ENCODE measurements at regions not wholly inside any gene's neighbourhood (a gene's known extent, or its start where the extent isn't known, plus 50 kb on each side); places are given as distances from the start of the nearest gene placed in this dataset.

DNA sequence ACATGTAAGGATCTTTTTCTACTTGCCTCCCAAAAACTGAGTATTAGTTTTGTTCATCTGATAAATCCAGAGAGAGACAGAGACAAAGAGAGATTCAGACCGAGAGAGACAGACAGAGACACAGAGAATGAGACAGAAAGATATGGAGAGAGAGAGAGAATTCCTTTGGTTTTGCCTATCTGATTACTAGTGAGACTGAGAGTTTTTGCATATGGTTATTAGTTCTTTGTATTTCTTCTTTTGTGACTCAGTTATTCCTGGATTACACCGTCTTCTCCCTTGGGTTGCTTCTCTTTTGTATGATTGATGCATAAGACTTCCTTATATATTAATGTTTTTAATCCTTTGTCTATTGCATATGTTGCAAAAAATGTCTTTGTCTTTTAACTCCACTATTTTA lies 91.2 kb upstream of the SPATA31C2 start:
- Histone ChIP-seq H3K36me3 (ENCODE audit: control insufficient read depth, insufficient read depth, low read length) (no peaks in the 10 kb centered on the region), H3K4me3 (replicated peaks; ENCODE audit: low read depth, low read length) (no peak overlapping the region), H3K27me3 (replicated peaks; ENCODE audit: control insufficient read depth, insufficient read depth, low read length) (no peaks in the 10 kb centered on the region)
- DNase-seq (ENCODE audit: extremely low read depth, insufficient read length), result no peak
- TF ChIP-seq, protein P1, sequence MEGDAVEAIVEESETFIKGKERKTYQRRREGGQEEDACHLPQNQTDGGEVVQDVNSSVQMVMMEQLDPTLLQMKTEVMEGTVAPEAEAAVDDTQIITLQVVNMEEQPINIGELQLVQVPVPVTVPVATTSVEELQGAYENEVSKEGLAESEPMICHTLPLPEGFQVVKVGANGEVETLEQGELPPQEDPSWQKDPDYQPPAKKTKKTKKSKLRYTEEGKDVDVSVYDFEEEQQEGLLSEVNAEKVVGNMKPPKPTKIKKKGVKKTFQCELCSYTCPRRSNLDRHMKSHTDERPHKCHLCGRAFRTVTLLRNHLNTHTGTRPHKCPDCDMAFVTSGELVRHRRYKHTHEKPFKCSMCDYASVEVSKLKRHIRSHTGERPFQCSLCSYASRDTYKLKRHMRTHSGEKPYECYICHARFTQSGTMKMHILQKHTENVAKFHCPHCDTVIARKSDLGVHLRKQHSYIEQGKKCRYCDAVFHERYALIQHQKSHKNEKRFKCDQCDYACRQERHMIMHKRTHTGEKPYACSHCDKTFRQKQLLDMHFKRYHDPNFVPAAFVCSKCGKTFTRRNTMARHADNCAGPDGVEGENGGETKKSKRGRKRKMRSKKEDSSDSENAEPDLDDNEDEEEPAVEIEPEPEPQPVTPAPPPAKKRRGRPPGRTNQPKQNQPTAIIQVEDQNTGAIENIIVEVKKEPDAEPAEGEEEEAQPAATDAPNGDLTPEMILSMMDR (IDR thresholded peaks at IDR 0.05; ENCODE audit: insufficient read depth, low read length, poor library complexity, severe bottlenecking), result no peak

DNA sequence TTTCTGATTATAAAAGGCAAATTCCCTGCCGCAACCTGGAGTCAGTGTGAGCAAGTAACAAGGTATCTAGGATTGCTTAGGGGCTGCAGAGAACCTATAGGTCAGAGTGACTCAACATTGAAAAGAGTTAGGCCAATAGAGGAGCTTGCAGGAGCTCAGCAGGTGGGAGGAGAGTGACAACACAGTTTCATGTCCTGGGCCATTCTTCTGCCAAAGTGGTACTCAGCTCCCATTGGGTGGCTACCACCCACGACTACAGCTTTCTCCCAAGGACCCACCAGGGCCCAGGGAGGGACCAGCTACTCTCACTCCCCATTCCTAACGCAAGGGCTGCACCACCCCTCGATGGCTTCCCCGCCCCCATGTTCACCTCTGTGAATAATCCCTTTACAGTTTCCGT lies 86.7 kb upstream of the SPATA31C2 start:
- Histone ChIP-seq H3K27me3 (replicated peaks; ENCODE audit: control insufficient read depth, insufficient read depth, low read length) (no peaks in the 10 kb centered on the region), H3K36me3 (ENCODE audit: control insufficient read depth, insufficient read depth, low read length) (no peaks in the 10 kb centered on the region), H3K4me3 (replicated peaks; ENCODE audit: low read depth, low read length) (no peak overlapping the region)
- no peak for DNase-seq (ENCODE audit: extremely low read depth, insufficient read length)
- TF ChIP-seq, protein P1 (IDR thresholded peaks at IDR 0.05; ENCODE audit: insufficient read depth, low read length, poor library complexity, severe bottlenecking), result no peak

DNA sequence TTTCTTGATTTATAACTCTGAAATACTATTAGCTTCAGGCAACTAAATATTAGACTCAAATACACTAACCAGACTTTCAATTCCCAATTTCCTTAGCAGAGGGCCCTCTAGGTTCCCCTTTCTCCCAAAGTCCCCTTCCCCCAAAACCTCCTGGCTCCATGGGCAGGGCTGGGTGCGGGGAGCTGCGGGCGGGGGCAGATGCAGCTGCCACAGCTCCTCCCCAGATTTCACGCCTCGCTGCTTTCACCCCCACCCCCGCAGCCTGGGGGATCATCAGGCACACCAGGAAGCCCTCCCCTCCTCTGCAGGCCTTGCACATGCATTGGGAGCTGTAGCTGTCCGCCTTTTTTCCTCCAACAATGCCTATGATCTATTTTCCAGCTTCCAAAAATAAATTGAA lies 82.8 kb upstream of the SPATA31C2 start:
- TF ChIP-seq, protein P1 (IDR thresholded peaks at IDR 0.05; ENCODE audit: insufficient read depth, low read length, poor library complexity, severe bottlenecking), result no peak
- Histone ChIP-seq H3K36me3 (ENCODE audit: control insufficient read depth, insufficient read depth, low read length) (no peaks in the 10 kb centered on the region), H3K4me3 (replicated peaks; ENCODE audit: low read depth, low read length) (no peak overlapping the region), H3K27me3 (replicated peaks; ENCODE audit: control insufficient read depth, insufficient read depth, low read length) (no peaks in the 10 kb centered on the region)
- no peak for DNase-seq (ENCODE audit: extremely low read depth, insufficient read length)

DNA sequence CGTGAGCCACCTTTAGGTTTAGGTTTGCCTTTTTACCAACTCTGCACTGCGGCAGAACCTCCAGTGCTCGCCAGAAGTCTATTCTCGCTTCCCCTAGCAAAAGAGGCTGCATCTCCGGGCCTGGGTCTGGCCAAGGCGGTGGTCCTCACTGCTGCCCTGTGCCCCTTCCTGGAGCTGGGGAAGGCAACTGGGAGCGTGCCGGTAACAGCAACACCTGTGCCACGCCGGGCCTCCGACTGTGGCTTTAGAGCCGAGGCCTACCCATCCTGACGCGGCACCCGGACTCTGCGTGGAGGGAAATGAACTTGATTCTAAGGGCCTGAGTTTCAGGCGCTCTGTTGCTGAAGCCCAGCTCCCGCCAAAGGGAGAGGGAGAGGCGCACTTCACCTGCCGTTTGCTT lies 82.4 kb upstream of the SPATA31C2 start:
- H3K4me3 ChIP-seq (replicated peaks; ENCODE audit: low read depth, low read length), result no peak overlapping the region
- H3K36me3 ChIP-seq (ENCODE audit: control insufficient read depth, insufficient read depth, low read length), result no peaks in the 10 kb centered on the region
- no peak for DNase-seq (ENCODE audit: extremely low read depth, insufficient read length)
- TF ChIP-seq, protein P1 (IDR thresholded peaks at IDR 0.05; ENCODE audit: insufficient read depth, low read length, poor library complexity, severe bottlenecking), result no peak
- no peaks in the 10 kb centered on the region for H3K27me3 ChIP-seq (replicated peaks; ENCODE audit: control insufficient read depth, insufficient read depth, low read length)

DNA sequence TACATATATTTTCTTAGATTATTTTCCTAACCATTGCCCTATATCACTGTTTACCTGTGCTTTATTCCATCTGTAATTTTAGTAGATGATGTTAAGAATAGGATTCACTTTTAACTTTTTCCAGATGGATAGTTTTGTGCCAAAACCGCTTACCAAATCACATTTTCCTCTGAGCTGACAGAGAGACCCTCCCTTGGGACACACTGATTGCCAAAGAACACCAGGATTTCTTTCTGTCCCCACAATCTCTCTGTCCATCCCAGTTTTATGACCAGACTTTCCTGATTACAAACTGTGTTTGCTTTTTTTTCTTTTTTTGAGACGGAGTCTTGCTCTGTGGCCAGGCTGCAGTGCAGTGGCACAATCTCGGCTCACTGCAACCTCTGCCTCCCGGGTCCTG lies 81.3 kb upstream of the SPATA31C2 start:
- H3K4me3 ChIP-seq (replicated peaks; ENCODE audit: low read depth, low read length), result no peak overlapping the region
- no peak for DNase-seq (ENCODE audit: extremely low read depth, insufficient read length)
- no peaks in the 10 kb centered on the region for H3K36me3 ChIP-seq (ENCODE audit: control insufficient read depth, insufficient read depth, low read length)
- H3K27me3 ChIP-seq (replicated peaks; ENCODE audit: control insufficient read depth, insufficient read depth, low read length), result no peaks in the 10 kb centered on the region
- TF ChIP-seq, protein P1 (IDR thresholded peaks at IDR 0.05; ENCODE audit: insufficient read depth, low read length, poor library complexity, severe bottlenecking), result no peak

DNA sequence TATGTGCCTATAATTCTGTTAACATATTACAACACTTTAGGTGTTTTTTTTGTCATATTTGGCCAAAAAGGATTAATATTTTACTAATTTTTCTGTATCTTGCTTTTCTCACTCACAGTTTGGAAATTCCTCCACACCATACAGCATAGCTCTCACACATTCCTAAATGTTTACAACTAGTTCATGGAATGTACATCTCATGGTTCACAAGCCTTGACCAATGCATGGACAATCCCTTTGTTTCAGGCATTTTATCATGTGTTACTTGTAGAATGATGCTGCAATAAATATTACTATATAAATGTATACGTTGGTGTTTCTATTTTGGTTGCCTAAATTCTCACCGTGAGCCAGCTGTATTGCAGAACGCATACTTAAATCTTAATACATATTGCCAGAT lies 80.5 kb upstream of the SPATA31C2 start:
- Histone ChIP-seq H3K4me3 (replicated peaks; ENCODE audit: low read depth, low read length) (no peak overlapping the region), H3K27me3 (replicated peaks; ENCODE audit: control insufficient read depth, insufficient read depth, low read length) (no peaks in the 10 kb centered on the region), H3K36me3 (ENCODE audit: control insufficient read depth, insufficient read depth, low read length) (no peaks in the 10 kb centered on the region)
- TF ChIP-seq, protein P1 (IDR thresholded peaks at IDR 0.05; ENCODE audit: insufficient read depth, low read length, poor library complexity, severe bottlenecking), result no peak
- DNase-seq (ENCODE audit: extremely low read depth, insufficient read length), result no peak
